ENCODE measurements at regions not wholly inside any gene's neighbourhood (a gene's known extent, or its start where the extent isn't known, plus 50 kb on each side); places are given as distances from the start of the nearest gene placed in this dataset.

DNA sequence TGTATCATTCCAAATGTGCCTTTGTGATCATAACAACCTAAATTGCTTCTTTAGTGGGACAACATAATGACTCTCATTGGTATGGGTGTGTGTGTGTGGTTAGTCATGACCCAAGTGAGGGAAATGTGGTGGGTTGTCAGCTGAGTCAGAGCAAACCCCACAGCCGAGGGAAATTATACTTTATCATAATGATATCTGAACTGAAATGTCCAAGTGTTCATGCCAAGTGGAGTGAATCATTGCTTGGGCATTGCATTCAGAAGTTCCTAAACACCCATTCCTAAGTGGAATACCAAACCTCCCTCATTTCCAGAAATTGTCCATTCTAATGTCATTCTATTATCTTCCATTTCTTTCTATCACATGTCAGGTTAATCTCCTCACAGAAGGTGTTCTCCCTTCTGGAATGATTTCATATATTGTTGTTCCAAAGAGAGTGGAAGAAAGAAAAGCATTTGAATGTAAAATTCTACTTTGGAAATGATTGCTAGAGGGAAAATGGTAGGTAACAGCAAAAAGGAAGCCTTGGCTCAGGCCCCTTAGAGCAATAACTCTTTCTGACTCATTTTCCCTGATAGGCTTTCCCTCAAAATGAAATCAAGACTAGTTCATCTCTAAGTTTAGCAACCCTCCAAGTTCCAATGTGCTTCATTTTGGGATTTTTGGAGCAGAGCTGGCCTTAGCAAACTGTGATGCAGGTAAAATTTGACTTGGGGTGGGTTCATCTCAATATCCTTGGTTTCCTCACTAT is 230.7 kb upstream of the KCNIP4 start:
- no peaks in the 10 kb centered on the region for H3K9me2 ChIP-seq (ENCODE audit: insufficient read depth)
- DNase-seq: peak in 1 of 2 experiments; percentile 17
- CTCF ChIA-PET: no interaction called here
- no peak overlapping the region for H3K27ac ChIP-seq
- H3K4me2 ChIP-seq: no peak overlapping the region
- no peaks in the 10 kb centered on the region for H3K27me3 ChIP-seq (ENCODE audit: insufficient read depth, low read depth)
- no peak overlapping the region for H2AFZ ChIP-seq
- no peaks in the 10 kb centered on the region for H3K36me3 ChIP-seq (ENCODE audit: low read depth)
- H3K4me3 ChIP-seq: no peak overlapping the region
- H3K9me3 ChIP-seq (ENCODE audit: insufficient read depth, low read depth): no peaks in the 10 kb centered on the region
- BruUV-seq (replicated peaks): no TSS peak
- POLR2A ChIA-PET (ENCODE audit: unreplicated experiment): no interaction called here
- no peaks in the 10 kb centered on the region for H3K4me1 ChIP-seq (replicated peaks; ENCODE audit: insufficient read depth)
- intact Hi-C loops (cut with micrococcal nuclease; ENCODE audit: unreplicated experiment): loop anchor here (1.0 kb wide), 2 partner anchors 12 to 377 kb away; no protein-coding TSS in a partner anchor
- TF ChIP-seq, protein P1, sequence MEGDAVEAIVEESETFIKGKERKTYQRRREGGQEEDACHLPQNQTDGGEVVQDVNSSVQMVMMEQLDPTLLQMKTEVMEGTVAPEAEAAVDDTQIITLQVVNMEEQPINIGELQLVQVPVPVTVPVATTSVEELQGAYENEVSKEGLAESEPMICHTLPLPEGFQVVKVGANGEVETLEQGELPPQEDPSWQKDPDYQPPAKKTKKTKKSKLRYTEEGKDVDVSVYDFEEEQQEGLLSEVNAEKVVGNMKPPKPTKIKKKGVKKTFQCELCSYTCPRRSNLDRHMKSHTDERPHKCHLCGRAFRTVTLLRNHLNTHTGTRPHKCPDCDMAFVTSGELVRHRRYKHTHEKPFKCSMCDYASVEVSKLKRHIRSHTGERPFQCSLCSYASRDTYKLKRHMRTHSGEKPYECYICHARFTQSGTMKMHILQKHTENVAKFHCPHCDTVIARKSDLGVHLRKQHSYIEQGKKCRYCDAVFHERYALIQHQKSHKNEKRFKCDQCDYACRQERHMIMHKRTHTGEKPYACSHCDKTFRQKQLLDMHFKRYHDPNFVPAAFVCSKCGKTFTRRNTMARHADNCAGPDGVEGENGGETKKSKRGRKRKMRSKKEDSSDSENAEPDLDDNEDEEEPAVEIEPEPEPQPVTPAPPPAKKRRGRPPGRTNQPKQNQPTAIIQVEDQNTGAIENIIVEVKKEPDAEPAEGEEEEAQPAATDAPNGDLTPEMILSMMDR (conservative IDR thresholded peaks at IDR 0.05): no peak
- TF ChIP-seq EZH2 (IDR thresholded peaks at IDR 0.05; ENCODE audit: low read depth): no peak
- no peaks in the 10 kb centered on the region for H4K20me1 ChIP-seq (ENCODE audit: insufficient read depth)
- no peaks in the 10 kb centered on the region for H3K79me2 ChIP-seq (ENCODE audit: low read depth)
- H3F3A ChIP-seq (ENCODE audit: insufficient read depth, low read depth): no peaks in the 10 kb centered on the region

DNA sequence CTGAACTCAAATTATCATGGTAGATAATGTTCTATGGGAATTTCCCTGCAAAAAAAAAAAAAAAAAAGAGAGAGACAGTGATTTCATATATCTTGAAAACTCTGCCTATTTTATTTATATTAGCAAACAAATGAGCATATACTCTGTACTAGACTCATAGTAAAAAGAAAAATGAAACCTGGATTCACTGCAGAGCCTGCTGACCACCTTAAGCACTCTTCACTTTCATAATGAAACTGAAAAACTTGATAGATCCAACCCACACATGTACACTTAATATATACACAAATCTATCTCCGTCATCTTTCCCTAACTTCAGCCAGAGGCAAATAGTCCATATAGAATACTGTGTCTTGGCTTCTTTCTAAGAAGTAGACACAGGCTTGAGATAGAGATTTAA is 226.1 kb upstream of the KCNIP4 start:
- no peak overlapping the region for H3K27ac ChIP-seq
- intact Hi-C loops (cut with micrococcal nuclease; ENCODE audit: unreplicated experiment): no loop called here
- CTCF ChIA-PET: no interaction called here
- H4K20me1 ChIP-seq (ENCODE audit: insufficient read depth): no peaks in the 10 kb centered on the region
- no TSS peak for BruUV-seq (replicated peaks)
- H3K79me2 ChIP-seq (ENCODE audit: low read depth): no peaks in the 10 kb centered on the region
- no peak overlapping the region for H3K4me2 ChIP-seq
- TF ChIP-seq, protein P1 (conservative IDR thresholded peaks at IDR 0.05): no peak
- TF ChIP-seq EZH2 (IDR thresholded peaks at IDR 0.05; ENCODE audit: low read depth): no peak
- no peaks in the 10 kb centered on the region for H3K4me1 ChIP-seq (replicated peaks; ENCODE audit: insufficient read depth)
- H2AFZ ChIP-seq: no peak overlapping the region
- no peaks in the 10 kb centered on the region for H3K9me3 ChIP-seq (ENCODE audit: insufficient read depth, low read depth)
- POLR2A ChIA-PET (ENCODE audit: unreplicated experiment): interaction anchor here (0.6 kb wide), 1 partner anchor 1638 kb away, joined by 3 read pairs; no protein-coding TSS in a partner anchor
- no peaks in the 10 kb centered on the region for H3K9me2 ChIP-seq (ENCODE audit: insufficient read depth)
- no peaks in the 10 kb centered on the region for H3F3A ChIP-seq (ENCODE audit: insufficient read depth, low read depth)
- H3K27me3 ChIP-seq (ENCODE audit: insufficient read depth, low read depth): no peaks in the 10 kb centered on the region
- no peaks in the 10 kb centered on the region for H3K36me3 ChIP-seq (ENCODE audit: low read depth)
- DNase-seq: no peak
- H3K4me3 ChIP-seq: no peak overlapping the region

DNA sequence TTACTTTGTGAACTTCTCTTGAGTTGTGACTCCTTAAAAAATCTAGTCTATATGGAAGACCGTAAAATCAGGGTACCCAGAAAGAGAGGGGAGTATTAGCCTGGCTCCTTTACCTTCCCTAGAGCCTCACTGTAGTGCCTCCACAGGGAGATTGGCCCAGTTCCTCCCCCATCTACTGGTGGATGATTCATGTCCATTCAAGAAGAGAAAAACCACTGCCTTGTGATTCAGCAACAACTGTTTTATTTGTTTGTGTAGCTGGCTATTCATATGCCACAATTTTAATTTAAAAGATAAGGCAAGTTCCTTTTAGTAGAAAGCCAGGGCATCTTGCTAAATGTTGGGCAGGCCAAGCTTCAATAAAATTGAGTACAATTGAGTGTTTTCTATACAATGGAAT is 221.8 kb upstream of the KCNIP4 start:
- Histone ChIP-seq H3F3A (ENCODE audit: insufficient read depth, low read depth) (no peaks in the 10 kb centered on the region), H3K9me2 (ENCODE audit: insufficient read depth) (no peaks in the 10 kb centered on the region), H3K36me3 (ENCODE audit: low read depth) (no peaks in the 10 kb centered on the region), H3K79me2 (ENCODE audit: low read depth) (no peaks in the 10 kb centered on the region), H3K4me3 (no peak overlapping the region), H3K27ac (no peak overlapping the region), H3K27me3 (ENCODE audit: insufficient read depth, low read depth) (no peaks in the 10 kb centered on the region), H2AFZ (no peak overlapping the region), H3K9me3 (ENCODE audit: insufficient read depth, low read depth) (no peaks in the 10 kb centered on the region), H3K4me2 (no peak overlapping the region), H3K4me1 (replicated peaks; ENCODE audit: insufficient read depth) (no peaks in the 10 kb centered on the region), H4K20me1 (ENCODE audit: insufficient read depth) (no peaks in the 10 kb centered on the region)
- DNase-seq: no peak
- intact Hi-C loops (cut with micrococcal nuclease; ENCODE audit: unreplicated experiment): no loop called here
- CTCF ChIA-PET: no interaction called here
- TF ChIP-seq, protein P1 (conservative IDR thresholded peaks at IDR 0.05): no peak
- no peak for TF ChIP-seq EZH2 (IDR thresholded peaks at IDR 0.05; ENCODE audit: low read depth)
- BruUV-seq (replicated peaks): no TSS peak
- POLR2A ChIA-PET (ENCODE audit: unreplicated experiment): no interaction called here

All from PC-9 (cell line).